ENCODE measurements at regions not wholly inside any gene's neighbourhood (a gene's known extent, or its start where the extent isn't known, plus 50 kb on each side); places are given as distances from the start of the nearest gene placed in this dataset.

DNA sequence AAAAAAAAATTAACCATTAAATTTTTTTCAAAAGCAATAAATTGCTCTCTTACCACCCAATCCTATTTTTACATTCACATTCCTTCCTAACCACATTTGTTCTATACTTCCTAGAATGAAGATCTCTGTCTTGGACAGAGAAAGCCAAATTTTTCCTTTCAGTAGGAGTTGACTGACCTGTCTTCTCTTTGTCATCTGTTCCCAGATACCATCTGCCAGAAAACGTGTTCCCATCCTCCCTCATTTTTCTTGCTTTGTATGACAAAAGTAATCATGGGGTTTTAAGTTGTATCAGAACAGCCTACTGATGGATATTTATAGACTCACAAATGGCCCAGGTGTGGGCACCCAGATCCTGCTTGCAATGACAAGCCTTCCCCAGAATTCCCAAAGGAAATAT, 182.1 kb downstream of the CYP26B1 start (continued):
- TF ChIP-seq, protein P1, sequence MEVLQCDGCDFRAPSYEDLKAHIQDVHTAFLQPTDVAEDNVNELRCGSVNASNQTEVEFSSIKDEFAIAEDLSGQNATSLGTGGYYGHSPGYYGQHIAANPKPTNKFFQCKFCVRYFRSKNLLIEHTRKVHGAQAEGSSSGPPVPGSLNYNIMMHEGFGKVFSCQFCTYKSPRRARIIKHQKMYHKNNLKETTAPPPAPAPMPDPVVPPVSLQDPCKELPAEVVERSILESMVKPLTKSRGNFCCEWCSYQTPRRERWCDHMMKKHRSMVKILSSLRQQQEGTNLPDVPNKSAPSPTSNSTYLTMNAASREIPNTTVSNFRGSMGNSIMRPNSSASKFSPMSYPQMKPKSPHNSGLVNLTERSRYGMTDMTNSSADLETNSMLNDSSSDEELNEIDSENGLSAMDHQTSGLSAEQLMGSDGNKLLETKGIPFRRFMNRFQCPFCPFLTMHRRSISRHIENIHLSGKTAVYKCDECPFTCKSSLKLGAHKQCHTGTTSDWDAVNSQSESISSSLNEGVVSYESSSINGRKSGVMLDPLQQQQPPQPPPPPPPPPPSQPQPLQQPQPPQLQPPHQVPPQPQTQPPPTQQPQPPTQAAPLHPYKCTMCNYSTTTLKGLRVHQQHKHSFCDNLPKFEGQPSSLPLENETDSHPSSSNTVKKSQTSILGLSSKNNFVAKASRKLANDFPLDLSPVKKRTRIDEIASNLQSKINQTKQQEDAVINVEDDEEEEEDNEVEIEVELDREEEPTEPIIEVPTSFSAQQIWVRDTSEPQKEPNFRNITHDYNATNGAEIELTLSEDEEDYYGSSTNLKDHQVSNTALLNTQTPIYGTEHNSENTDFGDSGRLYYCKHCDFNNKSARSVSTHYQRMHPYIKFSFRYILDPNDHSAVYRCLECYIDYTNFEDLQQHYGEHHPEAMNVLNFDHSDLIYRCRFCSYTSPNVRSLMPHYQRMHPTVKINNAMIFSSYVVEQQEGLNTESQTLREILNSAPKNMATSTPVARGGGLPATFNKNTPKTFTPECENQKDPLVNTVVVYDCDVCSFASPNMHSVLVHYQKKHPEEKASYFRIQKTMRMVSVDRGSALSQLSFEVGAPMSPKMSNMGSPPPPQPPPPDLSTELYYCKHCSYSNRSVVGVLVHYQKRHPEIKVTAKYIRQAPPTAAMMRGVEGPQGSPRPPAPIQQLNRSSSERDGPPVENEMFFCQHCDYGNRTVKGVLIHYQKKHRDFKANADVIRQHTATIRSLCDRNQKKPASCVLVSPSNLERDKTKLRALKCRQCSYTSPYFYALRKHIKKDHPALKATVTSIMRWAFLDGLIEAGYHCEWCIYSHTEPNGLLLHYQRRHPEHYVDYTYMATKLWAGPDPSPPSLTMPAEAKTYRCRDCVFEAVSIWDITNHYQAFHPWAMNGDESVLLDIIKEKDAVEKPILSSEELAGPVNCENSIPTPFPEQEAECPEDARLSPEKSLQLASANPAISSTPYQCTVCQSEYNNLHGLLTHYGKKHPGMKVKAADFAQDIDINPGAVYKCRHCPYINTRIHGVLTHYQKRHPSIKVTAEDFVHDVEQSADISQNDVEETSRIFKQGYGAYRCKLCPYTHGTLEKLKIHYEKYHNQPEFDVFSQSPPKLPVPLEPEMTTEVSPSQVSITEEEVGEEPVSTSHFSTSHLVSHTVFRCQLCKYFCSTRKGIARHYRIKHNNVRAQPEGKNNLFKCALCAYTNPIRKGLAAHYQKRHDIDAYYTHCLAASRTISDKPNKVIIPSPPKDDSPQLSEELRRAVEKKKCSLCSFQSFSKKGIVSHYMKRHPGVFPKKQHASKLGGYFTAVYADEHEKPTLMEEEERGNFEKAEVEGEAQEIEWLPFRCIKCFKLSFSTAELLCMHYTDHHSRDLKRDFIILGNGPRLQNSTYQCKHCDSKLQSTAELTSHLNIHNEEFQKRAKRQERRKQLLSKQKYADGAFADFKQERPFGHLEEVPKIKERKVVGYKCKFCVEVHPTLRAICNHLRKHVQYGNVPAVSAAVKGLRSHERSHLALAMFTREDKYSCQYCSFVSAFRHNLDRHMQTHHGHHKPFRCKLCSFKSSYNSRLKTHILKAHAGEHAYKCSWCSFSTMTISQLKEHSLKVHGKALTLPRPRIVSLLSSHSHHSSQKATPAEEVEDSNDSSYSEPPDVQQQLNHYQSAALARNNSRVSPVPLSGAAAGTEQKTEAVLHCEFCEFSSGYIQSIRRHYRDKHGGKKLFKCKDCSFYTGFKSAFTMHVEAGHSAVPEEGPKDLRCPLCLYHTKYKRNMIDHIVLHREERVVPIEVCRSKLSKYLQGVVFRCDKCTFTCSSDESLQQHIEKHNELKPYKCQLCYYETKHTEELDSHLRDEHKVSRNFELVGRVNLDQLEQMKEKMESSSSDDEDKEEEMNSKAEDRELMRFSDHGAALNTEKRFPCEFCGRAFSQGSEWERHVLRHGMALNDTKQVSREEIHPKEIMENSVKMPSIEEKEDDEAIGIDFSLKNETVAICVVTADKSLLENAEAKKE (CRISPR knock-in tag; IDR thresholded peaks at IDR 0.05): no peak
- TF ChIP-seq ZNF114 (CRISPR knock-in tag; IDR thresholded peaks at IDR 0.05) (no peak), JUNB (IDR thresholded peaks at IDR 0.05; ENCODE audit: unreplicated experiment) (no peak), NANOG (IDR thresholded peaks at IDR 0.05; ENCODE audit: borderline replicate concordance) (no peak)

DNA sequence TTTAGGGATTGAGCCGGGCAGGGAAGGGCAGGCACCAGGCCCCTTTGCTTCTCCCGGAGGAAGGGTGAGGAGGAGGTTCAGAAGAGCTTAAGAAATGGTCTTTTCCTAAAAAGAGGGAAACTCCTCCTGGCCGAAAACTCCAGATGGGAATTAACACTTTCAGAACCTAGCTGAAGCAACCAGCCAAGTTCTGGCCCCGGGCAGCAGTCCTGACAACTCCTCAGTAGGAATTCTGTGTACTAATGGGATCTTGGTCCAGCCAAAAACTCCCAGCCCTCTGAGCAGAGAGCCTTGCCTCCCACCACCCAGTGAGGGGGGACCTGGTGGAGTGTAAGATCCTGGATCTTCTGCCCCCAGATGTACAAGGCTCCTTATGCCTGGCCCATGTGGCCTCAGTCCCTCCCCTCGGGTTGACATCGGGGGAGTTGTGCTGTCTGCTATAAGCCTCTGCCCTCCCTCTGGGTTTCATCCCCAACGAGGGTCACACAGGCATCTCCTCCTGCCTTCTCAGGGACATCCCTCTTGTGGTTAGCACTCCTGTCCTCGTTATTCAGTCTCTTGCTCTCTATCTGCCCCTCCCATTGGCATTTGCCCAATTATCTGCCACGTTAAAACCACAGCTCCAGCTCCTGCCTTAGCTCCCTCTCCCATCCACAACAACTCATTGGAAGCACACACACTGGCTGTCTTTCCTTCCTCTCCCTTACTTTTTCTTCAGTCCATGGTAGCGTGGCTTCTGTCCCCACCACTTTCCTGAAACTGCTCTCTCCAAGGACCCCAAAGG, 184.6 kb downstream of the CYP26B1 start:
- ATAC-seq: no peak
- H3K27ac ChIP-seq (ENCODE audit: low read depth): no peak overlapping the region
- no peak overlapping the region for H3K27ac Mint-ChIP-seq
- no peak overlapping the region for H2AFZ ChIP-seq
- H3K4me3 Mint-ChIP-seq: no peak overlapping the region
- H3K27me3 ChIP-seq (ENCODE audit: insufficient read depth): no peaks in the 10 kb centered on the region
- no peaks in the 10 kb centered on the region for H3K27me3 Mint-ChIP-seq (ENCODE audit: insufficient read depth, low read depth, poor library complexity)
- H3K9me3 Mint-ChIP-seq: peaks cover 15% of the 10 kb centered on the region
- no peaks in the 10 kb centered on the region for H3F3A ChIP-seq (replicated peaks; ENCODE audit: low read depth)
- no peaks in the 10 kb centered on the region; the same call in 2 of the 3 replicates for H3K4me1 Mint-ChIP-seq
- H3K4me1 ChIP-seq (ENCODE audit: insufficient read depth): no peaks in the 10 kb centered on the region
- H3K4me2 ChIP-seq: no peak overlapping the region
- H4K20me1 ChIP-seq (replicated peaks; ENCODE audit: insufficient read depth): no peaks in the 10 kb centered on the region
- H3K36me3 ChIP-seq (ENCODE audit: insufficient read depth): peaks cover 5% of the 10 kb centered on the region; the same call in 1 of the 2 replicates
- no peak for DNase-seq (ENCODE audit: low spot score)
- no peaks in the 10 kb centered on the region for H3K79me2 ChIP-seq (replicated peaks; ENCODE audit: insufficient read depth)
- H3K36me3 Mint-ChIP-seq (ENCODE audit: low read depth): no peaks in the 10 kb centered on the region; the same call in 2 of the 3 replicates
- no peaks in the 10 kb centered on the region for H3K9me2 ChIP-seq (ENCODE audit: insufficient read depth)
- H3K4me3 ChIP-seq: no peak overlapping the region
- TF ChIP-seq, protein P2, sequence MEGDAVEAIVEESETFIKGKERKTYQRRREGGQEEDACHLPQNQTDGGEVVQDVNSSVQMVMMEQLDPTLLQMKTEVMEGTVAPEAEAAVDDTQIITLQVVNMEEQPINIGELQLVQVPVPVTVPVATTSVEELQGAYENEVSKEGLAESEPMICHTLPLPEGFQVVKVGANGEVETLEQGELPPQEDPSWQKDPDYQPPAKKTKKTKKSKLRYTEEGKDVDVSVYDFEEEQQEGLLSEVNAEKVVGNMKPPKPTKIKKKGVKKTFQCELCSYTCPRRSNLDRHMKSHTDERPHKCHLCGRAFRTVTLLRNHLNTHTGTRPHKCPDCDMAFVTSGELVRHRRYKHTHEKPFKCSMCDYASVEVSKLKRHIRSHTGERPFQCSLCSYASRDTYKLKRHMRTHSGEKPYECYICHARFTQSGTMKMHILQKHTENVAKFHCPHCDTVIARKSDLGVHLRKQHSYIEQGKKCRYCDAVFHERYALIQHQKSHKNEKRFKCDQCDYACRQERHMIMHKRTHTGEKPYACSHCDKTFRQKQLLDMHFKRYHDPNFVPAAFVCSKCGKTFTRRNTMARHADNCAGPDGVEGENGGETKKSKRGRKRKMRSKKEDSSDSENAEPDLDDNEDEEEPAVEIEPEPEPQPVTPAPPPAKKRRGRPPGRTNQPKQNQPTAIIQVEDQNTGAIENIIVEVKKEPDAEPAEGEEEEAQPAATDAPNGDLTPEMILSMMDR (conservative IDR thresholded peaks at IDR 0.05; ENCODE audit: low read depth in 2 of 2): no peak
- TF ChIP-seq POLR2AphosphoS5 (IDR thresholded peaks at IDR 0.05; ENCODE audit: low read depth) (no peak), ZNF331 (CRISPR knock-in tag; IDR thresholded peaks at IDR 0.05; ENCODE audit: low read depth) (no peak), ZNF114 (CRISPR knock-in tag; IDR thresholded peaks at IDR 0.05) (no peak)
- TF ChIP-seq, protein P3, sequence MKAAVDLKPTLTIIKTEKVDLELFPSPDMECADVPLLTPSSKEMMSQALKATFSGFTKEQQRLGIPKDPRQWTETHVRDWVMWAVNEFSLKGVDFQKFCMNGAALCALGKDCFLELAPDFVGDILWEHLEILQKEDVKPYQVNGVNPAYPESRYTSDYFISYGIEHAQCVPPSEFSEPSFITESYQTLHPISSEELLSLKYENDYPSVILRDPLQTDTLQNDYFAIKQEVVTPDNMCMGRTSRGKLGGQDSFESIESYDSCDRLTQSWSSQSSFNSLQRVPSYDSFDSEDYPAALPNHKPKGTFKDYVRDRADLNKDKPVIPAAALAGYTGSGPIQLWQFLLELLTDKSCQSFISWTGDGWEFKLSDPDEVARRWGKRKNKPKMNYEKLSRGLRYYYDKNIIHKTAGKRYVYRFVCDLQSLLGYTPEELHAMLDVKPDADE (IDR thresholded peaks at IDR 0.05): no peak
